ENCODE measurements at regions not wholly inside any gene's neighbourhood (a gene's known extent, or its start where the extent isn't known, plus 50 kb on each side); places are given as distances from the start of the nearest gene placed in this dataset.
A peak's percentile ranks its signal among the peaks of the same experiment; 100 is the strongest.

- no peak for TF ChIP-seq CTCF (conservative IDR thresholded peaks at IDR 0.05)
- no peak overlapping the region for H3K27ac ChIP-seq
Measured at GRCh38 chr20:55070001-55070400, 594.6 kb downstream of the DOK5 start.

- H3K27ac ChIP-seq: no peak overlapping the region
- no peak for TF ChIP-seq CTCF (conservative IDR thresholded peaks at IDR 0.05)
Measured at GRCh38 chr20:55067158-55067825, 591.9 kb downstream of the DOK5 start.

GRCh38 chr20:55058938-55059337 lies 583.5 kb downstream of the DOK5 start:
- TF ChIP-seq CTCF (conservative IDR thresholded peaks at IDR 0.05): no peak
- no peak overlapping the region for H3K27ac ChIP-seq

GRCh38 chr20:55057779-55058415 lies 582.5 kb downstream of the DOK5 start:
- TF ChIP-seq CTCF (conservative IDR thresholded peaks at IDR 0.05): peak; percentile 80
- H3K27ac ChIP-seq: no peak overlapping the region

GRCh38 chr20:55054453-55054852 lies 579.1 kb downstream of the DOK5 start:
- H3K27ac ChIP-seq: no peak overlapping the region
- TF ChIP-seq CTCF (conservative IDR thresholded peaks at IDR 0.05): no peak

- no peak overlapping the region for H3K27ac ChIP-seq
- no peak for TF ChIP-seq CTCF (conservative IDR thresholded peaks at IDR 0.05)
Measured at GRCh38 chr20:55053389-55053788, 578.0 kb downstream of the DOK5 start.

- no peak for TF ChIP-seq CTCF (conservative IDR thresholded peaks at IDR 0.05)
- no peak overlapping the region for H3K27ac ChIP-seq
Measured at GRCh38 chr20:55052459-55052858, 577.1 kb downstream of the DOK5 start.
